CD4-positive, CD25-positive, alpha-beta regulatory T cell (primary cell): ENCODE measurements at regions not wholly inside any gene's neighbourhood (a gene's known extent, or its start where the extent isn't known, plus 50 kb on each side); places are given as distances from the start of the nearest gene placed in this dataset.

Experiments
- ATAC-seq, 2 donors: fragments of 150-1000 bp; cut with Tn5 transposase; one replicate each; pipeline ENCODE4 v1.10.0; 2021; ENCODE audit warnings: low read depth in 2 of 2, moderate number of reproducible peaks in 2 of 2, moderate library complexity in 1 of 2
- DNase-seq, 3 donors: peaks; one replicate each; pipeline versions ENCODE4 v3.0.0 to v3.0.0-alpha.2; 2012 to 2022; ENCODE audit warnings: mixed read lengths in 1 of 3
- H3K27ac ChIP-seq: one replicate; pipeline ENCODE4 v1.7.0; 2013; ENCODE audit warnings: mild to moderate bottlenecking, low read length; ENCODE audit not compliant: insufficient read depth, poor library complexity, severe bottlenecking
- H3K27me3 ChIP-seq: one replicate; pipeline ENCODE4 v1.7.0; 2013; ENCODE audit warnings: low read length; ENCODE audit not compliant: control insufficient read depth, insufficient read depth
- H3K36me3 ChIP-seq: one replicate; pipeline ENCODE4 v1.7.0; 2013; ENCODE audit warnings: mild to moderate bottlenecking, low read length, moderate library complexity; ENCODE audit not compliant: control insufficient read depth, insufficient read depth
- H3K4me1 ChIP-seq: 2 replicates; pipeline ENCODE4 v1.7.0; 2013; ENCODE audit warnings: mild to moderate bottlenecking, low read length; ENCODE audit not compliant: insufficient read depth, control insufficient read depth, poor library complexity, severe bottlenecking
- H3K4me3 ChIP-seq: one replicate; pipeline ENCODE4 v1.7.0; 2013; ENCODE audit warnings: low read depth, mild to moderate bottlenecking, low read length, moderate library complexity
- H3K9me3 ChIP-seq, 2 experiments: 1 replicate in 1 of 2; 2 replicates in 1 of 2; pipeline ENCODE4 v1.7.0; 2013; ENCODE audit warnings: low read length in 2 of 2, mild to moderate bottlenecking in 1 of 2, moderate library complexity in 1 of 2; ENCODE audit not compliant: control insufficient read depth in 2 of 2
- H3K27ac Mint-ChIP-seq, 3 donors: one replicate each; pipeline ENCODE4 v1.8.0; 2020 to 2022; ENCODE audit warnings: mild to moderate bottlenecking in 3 of 3, mixed read lengths in 3 of 3, moderate library complexity in 2 of 3
- H3K27me3 Mint-ChIP-seq: one replicate; pipeline ENCODE4 v1.8.0; 2022; ENCODE audit warnings: mild to moderate bottlenecking, mixed read lengths
- H3K36me3 Mint-ChIP-seq: one replicate; pipeline ENCODE4 v1.8.0; 2020; ENCODE audit warnings: mixed read lengths
- H3K4me1 Mint-ChIP-seq, 4 donors: one replicate each; pipeline ENCODE4 v1.8.0; 2020 to 2022; ENCODE audit warnings: mixed read lengths in 4 of 4, mild to moderate bottlenecking in 1 of 4
- H3K4me3 Mint-ChIP-seq, 4 donors: one replicate each; pipeline ENCODE4 v1.8.0; 2020 to 2022; ENCODE audit warnings: mild to moderate bottlenecking in 4 of 4, mixed read lengths in 4 of 4, moderate library complexity in 3 of 4
- H3K9me3 Mint-ChIP-seq, 7 donors: one replicate each; pipeline ENCODE4 v1.8.0; 2020 to 2022; ENCODE audit warnings: mixed read lengths in 7 of 7, mild to moderate bottlenecking in 3 of 7, moderate library complexity in 2 of 7

DNA sequence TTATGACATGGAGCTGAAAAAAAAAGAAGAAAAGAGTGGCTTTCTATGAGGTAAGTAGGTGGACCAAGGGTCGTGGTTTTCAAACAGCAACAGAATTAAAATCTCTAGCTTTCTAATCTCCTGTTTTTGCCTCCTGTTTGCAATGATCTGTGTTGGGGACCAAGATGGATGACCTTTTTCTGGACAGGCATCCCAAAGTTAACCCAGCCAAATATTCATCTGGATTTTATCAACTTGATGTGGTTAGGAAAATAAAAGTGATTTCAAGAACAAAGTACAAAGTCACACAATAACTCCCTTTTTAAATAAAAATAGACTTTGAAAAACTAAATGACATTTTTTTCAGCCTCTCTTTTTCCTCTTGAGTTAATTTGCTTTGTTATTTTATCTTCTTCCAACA, 282.1 kb upstream of the PRDM1 start:
- Histone ChIP-seq H3K27me3 (peaks cover 2% of the 10 kb centered on the region), H3K36me3 (no peaks in the 10 kb centered on the region), H3K9me3 (no peaks in the 10 kb centered on the region), H3K4me3 (no peak overlapping the region), H3K27ac (no peak overlapping the region), H3K4me1 (peaks cover 6% of the 10 kb centered on the region)
- H3K36me3 Mint-ChIP-seq: no peaks in the 10 kb centered on the region
- no peak overlapping the region for H3K4me3 Mint-ChIP-seq
- no peaks in the 10 kb centered on the region for H3K27me3 Mint-ChIP-seq
- ATAC-seq: no peak
- DNase-seq: no peak
- peaks cover 0 to 3% (median 0%) of the 10 kb centered on the region in 7 donors for H3K9me3 Mint-ChIP-seq
- H3K4me1 Mint-ChIP-seq: peaks cover 3 to 17% (median 8%) of the 10 kb centered on the region in 4 donors
- no peak overlapping the region for H3K27ac Mint-ChIP-seq

DNA sequence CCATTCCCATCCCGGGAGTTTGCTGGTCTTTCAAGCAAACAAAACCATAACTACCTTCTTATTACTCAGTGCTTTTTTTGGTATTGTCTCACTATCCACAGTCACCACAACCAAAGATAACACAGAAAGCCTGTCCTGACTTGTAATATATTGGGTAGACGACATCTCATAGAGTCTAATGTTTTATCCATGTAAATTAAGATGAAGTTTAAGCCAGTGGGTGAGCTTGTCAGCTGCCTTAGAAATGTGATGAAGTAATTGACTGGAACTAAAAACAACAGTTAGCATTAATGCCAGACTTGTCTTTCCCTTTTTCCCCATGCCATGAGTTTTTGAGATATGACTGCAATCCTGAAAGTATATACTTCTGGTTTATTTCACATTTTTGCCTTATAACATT, 282.7 kb upstream of the PRDM1 start:
- Mint-ChIP-seq H3K4me1 (peaks cover 0 to 11% (median 5%) of the 10 kb centered on the region in 4 donors), H3K27ac (no peak overlapping the region), H3K9me3 (peaks cover 0 to 3% (median 0%) of the 10 kb centered on the region in 7 donors), H3K36me3 (no peaks in the 10 kb centered on the region), H3K27me3 (no peaks in the 10 kb centered on the region), H3K4me3 (no peak overlapping the region)
- no peak for ATAC-seq
- Histone ChIP-seq H3K4me3 (no peak overlapping the region), H3K36me3 (no peaks in the 10 kb centered on the region), H3K9me3 (no peaks in the 10 kb centered on the region), H3K4me1 (peaks cover under 1% of the 10 kb centered on the region), H3K27me3 (peaks cover 2% of the 10 kb centered on the region), H3K27ac (no peak overlapping the region)
- DNase-seq: no peak

DNA sequence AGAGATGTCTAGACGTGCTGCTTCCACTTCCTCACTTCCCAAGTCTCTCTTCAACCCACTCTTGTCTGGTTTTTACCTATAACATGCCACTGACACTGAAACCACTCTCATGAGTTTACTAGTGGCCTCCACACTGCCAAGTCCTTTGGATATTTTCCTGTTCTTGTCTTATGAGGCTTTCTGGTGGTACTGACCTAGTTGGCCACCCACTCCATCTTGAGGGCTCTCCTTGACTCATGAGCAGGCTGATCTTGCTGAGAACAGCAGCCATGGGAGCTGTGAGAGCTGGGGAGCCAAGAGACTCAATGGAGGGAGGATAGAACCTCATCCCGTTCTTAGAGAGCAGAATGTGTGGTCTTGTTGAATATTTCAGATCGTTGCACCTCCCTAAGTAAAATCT, 283.4 kb upstream of the PRDM1 start:
- peaks cover 0 to 8% (median 2%) of the 10 kb centered on the region in 4 donors for H3K4me1 Mint-ChIP-seq

DNA sequence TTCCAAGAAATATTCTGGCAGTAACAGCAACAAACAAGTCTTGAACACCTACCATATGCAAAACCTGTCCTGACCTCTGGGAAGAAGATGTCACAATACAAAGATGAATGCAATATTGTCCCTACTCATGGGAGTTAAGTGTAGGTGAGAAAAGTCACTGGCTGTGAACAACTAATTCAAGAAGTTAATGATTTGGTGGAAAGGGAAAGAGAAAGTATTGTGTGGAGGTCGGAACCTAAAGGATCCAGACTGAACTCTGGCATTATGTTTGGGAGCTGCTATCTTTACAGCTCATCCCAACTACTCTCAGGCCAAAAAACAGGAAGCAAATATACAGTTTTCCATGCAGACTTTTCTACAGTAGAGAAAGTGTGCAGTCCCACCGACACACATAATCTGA, 285.3 kb upstream of the PRDM1 start:
- H3K4me1 Mint-ChIP-seq: peaks cover 0 to 5% (median 0%) of the 10 kb centered on the region in 4 donors
- DNase-seq: no peak
- ATAC-seq: no peak
- Histone ChIP-seq H3K36me3 (no peaks in the 10 kb centered on the region), H3K27ac (no peak overlapping the region), H3K9me3 (no peaks in the 10 kb centered on the region), H3K27me3 (peaks cover 2% of the 10 kb centered on the region), H3K4me1 (no peaks in the 10 kb centered on the region), H3K4me3 (no peak overlapping the region)
- peaks cover 0 to 3% (median 0%) of the 10 kb centered on the region in 7 donors for H3K9me3 Mint-ChIP-seq
- no peaks in the 10 kb centered on the region for H3K27me3 Mint-ChIP-seq
- no peaks in the 10 kb centered on the region for H3K36me3 Mint-ChIP-seq
- no peak overlapping the region for H3K27ac Mint-ChIP-seq
- H3K4me3 Mint-ChIP-seq: no peak overlapping the region

More for the DNA sequence above, 283.4 kb upstream of the PRDM1 start:
- Mint-ChIP-seq H3K36me3 (no peaks in the 10 kb centered on the region), H3K4me3 (no peak overlapping the region), H3K9me3 (peaks cover 0 to 3% (median 0%) of the 10 kb centered on the region in 7 donors), H3K27me3 (no peaks in the 10 kb centered on the region), H3K27ac (no peak overlapping the region)
- H3K9me3 ChIP-seq: no peaks in the 10 kb centered on the region
- no peak overlapping the region for H3K27ac ChIP-seq
- ATAC-seq: no peak
- no peaks in the 10 kb centered on the region for H3K4me1 ChIP-seq
- DNase-seq: no peak
- peaks cover 2% of the 10 kb centered on the region for H3K27me3 ChIP-seq
- H3K36me3 ChIP-seq: no peaks in the 10 kb centered on the region
- H3K4me3 ChIP-seq: no peak overlapping the region

DNA sequence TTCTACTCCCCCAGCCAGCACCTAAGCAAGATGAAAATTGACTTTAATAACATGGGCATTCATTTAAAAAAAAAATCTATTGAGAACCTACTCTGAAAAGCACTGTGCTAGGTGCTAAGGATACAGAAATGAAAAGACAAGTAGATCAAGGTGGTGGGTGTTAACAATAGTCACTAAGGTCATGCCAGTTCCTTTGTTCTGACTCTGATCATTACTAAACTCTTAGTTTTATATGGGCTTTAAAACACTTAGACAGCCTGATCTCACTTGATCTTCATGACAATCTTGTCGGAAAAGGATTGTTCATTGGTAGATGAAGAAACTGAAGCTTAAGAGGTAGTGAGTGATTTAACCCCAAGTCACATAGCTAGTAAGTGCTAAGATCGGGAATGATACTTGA, 285.7 kb upstream of the PRDM1 start:
- no peak overlapping the region for H3K4me3 Mint-ChIP-seq
- no peaks in the 10 kb centered on the region for H3K9me3 ChIP-seq
- H3K4me1 Mint-ChIP-seq: peaks cover 0 to 5% (median 0%) of the 10 kb centered on the region in 4 donors
- ATAC-seq: no peak
- H3K27me3 Mint-ChIP-seq: no peaks in the 10 kb centered on the region
- peaks cover 2% of the 10 kb centered on the region for H3K27me3 ChIP-seq
- no peak overlapping the region for H3K27ac ChIP-seq
- no peak overlapping the region for H3K27ac Mint-ChIP-seq
- DNase-seq: no peak
- H3K4me3 ChIP-seq: no peak overlapping the region
- H3K4me1 ChIP-seq: no peaks in the 10 kb centered on the region
- H3K9me3 Mint-ChIP-seq: peaks cover 0 to 3% (median 0%) of the 10 kb centered on the region in 7 donors
- H3K36me3 ChIP-seq: no peaks in the 10 kb centered on the region
- H3K36me3 Mint-ChIP-seq: no peaks in the 10 kb centered on the region

DNA sequence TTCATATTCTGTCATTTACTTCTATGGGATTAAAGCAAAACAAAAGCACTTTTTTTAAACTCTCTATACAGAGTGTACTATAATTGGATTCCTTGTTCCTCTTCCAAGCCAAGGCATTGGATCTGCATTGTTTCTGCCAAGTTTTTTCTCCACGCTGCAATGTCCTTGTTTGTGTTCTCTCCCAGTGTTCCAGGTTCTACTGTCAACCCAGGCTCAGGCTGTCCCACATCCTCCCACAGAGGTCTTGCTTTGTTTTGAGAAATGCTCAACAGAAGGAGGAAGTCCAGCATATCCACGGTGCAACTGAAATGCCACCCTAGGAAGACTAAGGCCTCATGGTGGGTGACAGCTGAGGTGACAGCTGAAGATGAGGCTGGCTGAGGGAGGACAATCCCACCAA, 287.1 kb upstream of the PRDM1 start:
- DNase-seq (no peak), ATAC-seq (no peak)
- Histone ChIP-seq H3K27me3 (peaks cover 2% of the 10 kb centered on the region), H3K4me3 (no peak overlapping the region), H3K27ac (no peak overlapping the region), H3K36me3 (no peaks in the 10 kb centered on the region), H3K9me3 (no peaks in the 10 kb centered on the region), H3K4me1 (no peaks in the 10 kb centered on the region)
- H3K27me3 Mint-ChIP-seq: no peaks in the 10 kb centered on the region
- no peak overlapping the region for H3K4me3 Mint-ChIP-seq
- H3K9me3 Mint-ChIP-seq: peaks cover 0 to 3% (median 0%) of the 10 kb centered on the region in 7 donors
- peaks cover 0 to 5% (median 1%) of the 10 kb centered on the region in 4 donors for H3K4me1 Mint-ChIP-seq
- no peak overlapping the region for H3K27ac Mint-ChIP-seq
- no peaks in the 10 kb centered on the region for H3K36me3 Mint-ChIP-seq

DNA sequence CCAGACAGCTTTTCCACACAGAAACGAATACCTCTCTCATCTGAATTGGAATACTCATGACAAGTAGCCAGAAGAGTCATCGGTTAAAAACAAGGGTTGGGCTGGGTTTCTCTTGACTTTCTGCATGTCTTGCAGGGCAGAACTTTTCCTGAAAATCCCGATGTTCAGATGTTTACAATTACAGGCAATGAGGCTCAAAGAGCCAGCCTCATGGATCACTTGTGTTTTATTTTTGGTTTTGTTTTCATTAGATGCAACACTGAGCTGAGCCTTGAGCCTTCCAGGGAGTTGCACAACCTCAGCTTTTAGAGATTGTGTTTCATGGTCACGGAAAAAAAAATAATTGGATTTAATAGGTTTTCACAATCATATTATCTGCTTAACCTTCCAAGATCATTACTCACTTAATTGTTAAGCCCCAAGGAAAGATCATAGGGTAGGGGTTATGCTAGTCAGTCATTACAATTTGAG, 288.1 kb upstream of the PRDM1 start:
- DNase-seq: no peak
- H3K27ac Mint-ChIP-seq: peak overlapping the region in 2 of 3 donors; percentile 11 to 27
- Histone ChIP-seq H3K36me3 (no peaks in the 10 kb centered on the region), H3K4me1 (peaks cover 1% of the 10 kb centered on the region), H3K27me3 (peaks cover 2% of the 10 kb centered on the region), H3K27ac (no peak overlapping the region), H3K9me3 (no peaks in the 10 kb centered on the region), H3K4me3 (no peak overlapping the region)
- H3K36me3 Mint-ChIP-seq: no peaks in the 10 kb centered on the region
- peaks cover 0 to 3% (median 0%) of the 10 kb centered on the region in 7 donors for H3K9me3 Mint-ChIP-seq
- peaks cover 0 to 8% (median 6%) of the 10 kb centered on the region in 4 donors for H3K4me1 Mint-ChIP-seq
- no peak for ATAC-seq
- H3K27me3 Mint-ChIP-seq: no peaks in the 10 kb centered on the region
- no peak overlapping the region for H3K4me3 Mint-ChIP-seq

DNA sequence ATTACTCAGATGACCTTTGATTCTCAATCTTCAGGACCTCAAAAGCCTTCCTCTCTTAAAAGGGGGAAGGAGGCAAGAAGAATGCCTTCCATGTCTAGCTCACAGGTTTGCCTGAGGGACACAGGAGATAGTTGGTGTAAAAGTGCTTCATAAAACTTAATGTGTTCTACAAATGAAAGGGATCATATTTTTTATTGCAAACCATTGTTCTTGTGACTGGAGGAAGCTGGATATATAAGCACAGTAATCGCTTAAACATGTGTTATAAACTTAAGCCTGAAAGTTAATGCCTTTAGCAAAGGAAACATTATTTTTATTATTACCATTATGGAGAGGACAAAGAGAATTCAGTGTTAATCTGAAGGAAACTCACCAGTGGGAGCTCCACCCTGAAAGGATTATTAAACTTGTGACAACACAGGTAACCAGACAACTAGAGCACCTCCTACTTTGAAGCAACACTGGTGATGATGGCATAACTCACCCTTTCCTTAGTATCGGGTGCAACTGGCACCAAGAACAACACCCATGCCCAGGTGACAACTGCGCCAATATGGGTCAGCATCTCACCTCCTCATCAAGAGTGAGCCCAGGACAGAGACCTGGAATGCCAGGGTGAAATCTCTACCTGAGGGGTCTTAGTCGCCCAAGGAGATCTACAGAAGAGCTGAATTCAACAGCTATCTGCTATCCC, 288.7 kb upstream of the PRDM1 start:
- no peak for ATAC-seq
- Mint-ChIP-seq H3K9me3 (peaks cover 0 to 3% (median 0%) of the 10 kb centered on the region in 7 donors), H3K4me1 (peaks cover 0 to 12% (median 11%) of the 10 kb centered on the region in 4 donors), H3K27me3 (no peaks in the 10 kb centered on the region), H3K4me3 (no peak overlapping the region), H3K36me3 (no peaks in the 10 kb centered on the region), H3K27ac (peak overlapping the region in 2 of 3 donors; percentile 11 to 16)
- Histone ChIP-seq H3K27ac (no peak overlapping the region), H3K27me3 (peaks cover 2% of the 10 kb centered on the region), H3K9me3 (no peaks in the 10 kb centered on the region), H3K4me3 (no peak overlapping the region), H3K4me1 (peaks cover 7% of the 10 kb centered on the region), H3K36me3 (no peaks in the 10 kb centered on the region)
- no peak for DNase-seq
